Activated CD8-positive, alpha-beta memory T cell treated with anti-CD3 and anti-CD28 coated beads, Interleukin-2, amount 50 U/mL, for 4 hours (primary cell): ENCODE measurements at regions not wholly inside any gene's neighbourhood (a gene's known extent, or its start where the extent isn't known, plus 50 kb on each side); places are given as distances from the start of the nearest gene placed in this dataset.
"Not testable (repeated sequence)": the region's sequence is repeated elsewhere in the genome, so short reads cannot be mapped to it uniquely, and the experiment has no call there.

Experiments used
- DNase-seq: peaks from one replicate; pipeline ENCODE4 v3.0.0-alpha.2; 2020

- DNase-seq, result no peak
These were observed 194.9 kb upstream of the HAAO start for GRCh38 chr2:42987112-42987922.

- DNase-seq, result no peak
These were observed 192.2 kb upstream of the HAAO start for GRCh38 chr2:42984617-42985016.

- no peak for DNase-seq
These were observed 191.7 kb upstream of the HAAO start for GRCh38 chr2:42984081-42984480.

GRCh38 chr2:42980764-42981416 lies 188.5 kb upstream of the HAAO start:
- DNase-seq, result no peak

GRCh38 chr2:42979870-42980763 lies 187.7 kb upstream of the HAAO start:
- DNase-seq, result no peak

- no peak for DNase-seq
These were observed 187.1 kb upstream of the HAAO start for GRCh38 chr2:42979416-42979869.

GRCh38 chr2:42978887-42979415 lies 186.6 kb upstream of the HAAO start:
- DNase-seq, result no peak

- no peak for DNase-seq
These were observed 185.9 kb upstream of the HAAO start for GRCh38 chr2:42978175-42978886.

- no peak for DNase-seq
These were observed 185.1 kb upstream of the HAAO start for GRCh38 chr2:42977270-42978174.

GRCh38 chr2:42976351-42976750 lies 184.0 kb upstream of the HAAO start:
- no peak for DNase-seq

GRCh38 chr2:42974721-42975717 lies 182.6 kb upstream of the HAAO start:
- peak; percentile 66 for DNase-seq

GRCh38 chr2:42974169-42974720 lies 181.9 kb upstream of the HAAO start:
- no peak for DNase-seq

GRCh38 chr2:42973726-42974125 lies 181.3 kb upstream of the HAAO start:
- no peak for DNase-seq

- not testable (repeated sequence) for DNase-seq
These were observed 180.6 kb upstream of the HAAO start for GRCh38 chr2:42972933-42973516.

GRCh38 chr2:42971947-42972736 lies 179.8 kb upstream of the HAAO start:
- DNase-seq, result no peak

GRCh38 chr2:42971381-42971780 lies 179.0 kb upstream of the HAAO start:
- no peak for DNase-seq

- DNase-seq, result no peak
These were observed 177.8 kb upstream of the HAAO start for GRCh38 chr2:42970151-42970550.
